Vagina (tissue), 2 donors: ENCODE measurements at regions not wholly inside any gene's neighbourhood (a gene's known extent, or its start where the extent isn't known, plus 50 kb on each side); places are given as distances from the start of the nearest gene placed in this dataset.

ENCODE experiments used
- DNase-seq, 2 donors: peaks; one replicate each; pipeline ENCODE4 v3.0.0-alpha.2; 2017; ENCODE audit errors: extremely low spot score in 2 of 2
- H3K27ac ChIP-seq: fragments of 200-600 bp; sonication (generic); one replicate; pipeline ENCODE4 v1.5.1; 2019
- H3K27me3 ChIP-seq: fragments of 200-600 bp; sonication (generic); one replicate; pipeline ENCODE4 v1.5.1; 2019
- H3K36me3 ChIP-seq, 2 donors: fragments of 200-600 bp; sonication (generic); one replicate each; pipeline ENCODE4 v1.5.1; 2017 to 2019
- H3K4me1 ChIP-seq: fragments of 200-600 bp; sonication (generic); one replicate; pipeline ENCODE4 v1.5.1; 2019
- H3K4me3 ChIP-seq, 2 donors: fragments of 200-600 bp; sonication (generic); 1 replicate in 1 of 2; 2 replicates in 1 of 2; pipeline ENCODE4 v1.5.1; 2016 to 2019
- H3K9me3 ChIP-seq: fragments of 200-600 bp; sonication (generic); one replicate; pipeline ENCODE4 v1.5.1; 2019
- POLR2A ChIP-seq, 2 donors: fragments of 450-650 bp; IDR thresholded peaks; one replicate each; pipeline ENCODE4 v1.6.1; 2017; ENCODE audit warnings: antibody characterized with exemption in 2 of 2, mild to moderate bottlenecking in 2 of 2, moderate library complexity in 2 of 2
- POLR2AphosphoS5 ChIP-seq, 2 donors: sonication (generic); formaldehyde crosslinking; IDR thresholded peaks; one replicate each; pipeline ENCODE4 v1.9.0; 2017; ENCODE audit warnings: antibody characterized with exemption in 2 of 2, mild to moderate bottlenecking in 2 of 2, low read depth in 1 of 2; ENCODE audit not compliant: insufficient read depth in 1 of 2
- intact Hi-C: fragments of 100-400 bp; cut with DNase I; formaldehyde crosslinking; loops from one replicate; pipeline ENCODE4 v1.15.1; 2023
- TF ChIP-seq, protein P1 (sequence below), 3 experiments: fragments of 450-650 bp in 2 of 3; fragments of 200-600 bp in 1 of 3; sonication (generic) in 1 of 3; IDR thresholded peaks; one replicate each; pipeline ENCODE4 v1.5.1; 2017 to 2019; ENCODE audit warnings: antibody characterized with exemption in 3 of 3, mild to moderate bottlenecking in 2 of 3, moderate library complexity in 2 of 3

DNA sequence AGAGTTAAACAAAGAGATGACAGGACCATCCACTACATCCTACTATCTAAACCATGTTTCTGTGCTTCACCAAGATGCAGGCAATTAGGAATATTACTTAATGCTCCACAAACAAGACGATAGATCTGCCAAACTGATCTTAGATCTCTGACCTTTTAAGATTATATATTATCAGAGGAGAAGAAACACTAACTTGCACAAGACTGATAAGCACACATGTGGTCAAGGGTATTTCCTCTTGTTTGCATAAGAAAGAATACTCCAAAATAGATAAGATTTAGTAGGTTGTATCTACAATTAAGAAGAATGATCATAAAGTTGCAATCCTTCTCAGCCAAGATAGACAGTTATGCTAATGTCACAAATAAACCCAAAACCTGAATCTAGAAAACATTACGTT is 601.0 kb upstream of the ACO1 start:
- H3K27ac ChIP-seq: no peak overlapping the region
- H3K4me1 ChIP-seq: no peaks in the 10 kb centered on the region
- H3K27me3 ChIP-seq: no peaks in the 10 kb centered on the region
- no peaks in the 10 kb centered on the region for H3K9me3 ChIP-seq
- no peaks in the 10 kb centered on the region for H3K36me3 ChIP-seq
- no peak for DNase-seq
- H3K4me3 ChIP-seq: no peak overlapping the region
- intact Hi-C loops: no loop called here
- TF ChIP-seq POLR2A (IDR thresholded peaks at IDR 0.05): no peak
- no peak for TF ChIP-seq POLR2AphosphoS5 (IDR thresholded peaks at IDR 0.05; ENCODE audit: insufficient read depth in 1 of 2, low read depth in 1 of 2)
- TF ChIP-seq, protein P1, sequence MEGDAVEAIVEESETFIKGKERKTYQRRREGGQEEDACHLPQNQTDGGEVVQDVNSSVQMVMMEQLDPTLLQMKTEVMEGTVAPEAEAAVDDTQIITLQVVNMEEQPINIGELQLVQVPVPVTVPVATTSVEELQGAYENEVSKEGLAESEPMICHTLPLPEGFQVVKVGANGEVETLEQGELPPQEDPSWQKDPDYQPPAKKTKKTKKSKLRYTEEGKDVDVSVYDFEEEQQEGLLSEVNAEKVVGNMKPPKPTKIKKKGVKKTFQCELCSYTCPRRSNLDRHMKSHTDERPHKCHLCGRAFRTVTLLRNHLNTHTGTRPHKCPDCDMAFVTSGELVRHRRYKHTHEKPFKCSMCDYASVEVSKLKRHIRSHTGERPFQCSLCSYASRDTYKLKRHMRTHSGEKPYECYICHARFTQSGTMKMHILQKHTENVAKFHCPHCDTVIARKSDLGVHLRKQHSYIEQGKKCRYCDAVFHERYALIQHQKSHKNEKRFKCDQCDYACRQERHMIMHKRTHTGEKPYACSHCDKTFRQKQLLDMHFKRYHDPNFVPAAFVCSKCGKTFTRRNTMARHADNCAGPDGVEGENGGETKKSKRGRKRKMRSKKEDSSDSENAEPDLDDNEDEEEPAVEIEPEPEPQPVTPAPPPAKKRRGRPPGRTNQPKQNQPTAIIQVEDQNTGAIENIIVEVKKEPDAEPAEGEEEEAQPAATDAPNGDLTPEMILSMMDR (IDR thresholded peaks at IDR 0.05): no peak

GRCh38 chr9:31790720-31791119 is 593.7 kb upstream of the ACO1 start:
- TF ChIP-seq POLR2AphosphoS5 (IDR thresholded peaks at IDR 0.05; ENCODE audit: insufficient read depth in 1 of 2, low read depth in 1 of 2) (no peak), POLR2A (IDR thresholded peaks at IDR 0.05) (no peak)
- TF ChIP-seq, protein P1 (IDR thresholded peaks at IDR 0.05): no peak
- Histone ChIP-seq H3K4me3 (no peak overlapping the region), H3K27ac (no peak overlapping the region), H3K27me3 (no peaks in the 10 kb centered on the region), H3K36me3 (no peaks in the 10 kb centered on the region), H3K9me3 (no peaks in the 10 kb centered on the region), H3K4me1 (no peaks in the 10 kb centered on the region)
- intact Hi-C loops: no loop called here
- no peak for DNase-seq

GRCh38 chr9:31799953-31800609 is 584.4 kb upstream of the ACO1 start:
- Histone ChIP-seq H3K4me3 (no peak overlapping the region), H3K9me3 (no peaks in the 10 kb centered on the region), H3K27ac (no peak overlapping the region), H3K27me3 (no peaks in the 10 kb centered on the region), H3K36me3 (no peaks in the 10 kb centered on the region), H3K4me1 (no peaks in the 10 kb centered on the region)
- intact Hi-C loops: no loop called here
- no peak for TF ChIP-seq POLR2AphosphoS5 (IDR thresholded peaks at IDR 0.05; ENCODE audit: insufficient read depth in 1 of 2, low read depth in 1 of 2)
- TF ChIP-seq POLR2A (IDR thresholded peaks at IDR 0.05): no peak
- TF ChIP-seq, protein P1 (IDR thresholded peaks at IDR 0.05): peak in 1 of 3 experiments; percentile 13
- DNase-seq: no peak

DNA sequence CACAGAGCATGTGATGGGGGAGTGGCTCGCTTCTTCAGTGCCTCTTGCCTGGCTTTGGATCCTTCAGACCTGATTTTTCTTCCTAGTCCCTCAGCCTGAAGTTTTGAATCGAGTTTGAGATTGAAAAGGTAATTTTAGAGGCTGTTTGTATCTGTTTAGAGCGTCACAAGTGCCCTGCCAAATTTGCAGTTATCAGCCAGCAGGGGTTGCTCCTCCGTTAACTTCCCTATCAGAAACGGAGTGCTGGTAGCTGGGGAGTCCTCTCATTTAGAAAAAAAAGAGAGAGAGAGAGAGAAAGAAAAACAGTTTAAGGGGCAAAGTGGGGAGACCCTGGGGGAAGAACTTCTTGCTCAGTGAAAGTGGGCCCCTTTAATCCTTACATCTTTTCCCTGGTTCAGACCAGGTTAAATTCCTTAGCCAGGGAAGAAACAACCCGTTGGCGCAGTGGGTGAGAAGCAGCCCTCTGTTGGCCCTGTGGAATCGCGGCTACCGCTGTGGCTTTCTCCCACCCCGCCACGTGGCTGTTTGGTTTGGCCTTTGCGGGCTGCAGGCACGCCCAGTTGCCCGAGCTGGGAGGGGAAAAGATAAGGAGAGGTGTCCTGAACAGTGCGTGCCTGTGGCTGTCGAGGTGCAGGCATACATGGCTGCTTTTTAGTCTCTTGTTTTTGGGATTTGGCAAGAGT is 576.7 kb upstream of the ACO1 start:
- intact Hi-C loops: no loop called here
- no peak for DNase-seq
- no peaks in the 10 kb centered on the region for H3K27me3 ChIP-seq
- TF ChIP-seq POLR2AphosphoS5 (IDR thresholded peaks at IDR 0.05; ENCODE audit: insufficient read depth in 1 of 2, low read depth in 1 of 2) (no peak), POLR2A (IDR thresholded peaks at IDR 0.05) (no peak)
- TF ChIP-seq, protein P1 (IDR thresholded peaks at IDR 0.05): no peak
- no peaks in the 10 kb centered on the region for H3K4me1 ChIP-seq
- H3K9me3 ChIP-seq: no peaks in the 10 kb centered on the region
- H3K36me3 ChIP-seq: no peaks in the 10 kb centered on the region
- no peak overlapping the region for H3K4me3 ChIP-seq
- no peak overlapping the region for H3K27ac ChIP-seq

DNA sequence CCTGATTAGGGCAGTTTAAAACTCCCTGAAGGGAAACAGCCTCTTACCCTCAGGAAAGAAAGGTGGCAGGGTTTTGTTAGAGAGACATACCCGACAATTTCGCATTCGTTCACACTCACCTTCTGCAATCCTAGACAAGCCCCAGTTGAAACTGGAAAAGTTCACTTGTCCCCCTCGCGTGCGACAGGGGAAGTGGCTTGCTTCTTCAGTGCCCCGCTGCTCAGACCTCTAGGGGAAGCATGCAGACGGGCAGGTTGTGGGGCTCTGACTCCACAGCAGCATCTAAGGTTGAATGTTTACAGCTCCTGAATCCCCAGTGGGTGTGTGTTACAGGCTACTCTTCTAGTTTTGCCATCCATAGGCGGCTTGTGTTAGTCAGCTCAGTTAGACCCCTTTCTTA is 575.7 kb upstream of the ACO1 start:
- TF ChIP-seq POLR2AphosphoS5 (IDR thresholded peaks at IDR 0.05; ENCODE audit: insufficient read depth in 1 of 2, low read depth in 1 of 2) (no peak), POLR2A (IDR thresholded peaks at IDR 0.05) (no peak)
- TF ChIP-seq, protein P1 (IDR thresholded peaks at IDR 0.05): no peak
- DNase-seq: no peak
- no peaks in the 10 kb centered on the region for H3K4me1 ChIP-seq
- no peak overlapping the region for H3K27ac ChIP-seq
- H3K27me3 ChIP-seq: no peaks in the 10 kb centered on the region
- no peak overlapping the region for H3K4me3 ChIP-seq
- H3K36me3 ChIP-seq: no peaks in the 10 kb centered on the region
- H3K9me3 ChIP-seq: no peaks in the 10 kb centered on the region
- intact Hi-C loops: no loop called here
